Caco-2 (cell line): ENCODE measurements at regions not wholly inside any gene's neighbourhood (a gene's known extent, or its start where the extent isn't known, plus 50 kb on each side); places are given as distances from the start of the nearest gene placed in this dataset.

Experiments
- BruUV-seq: library from RNA; stranded (reverse); fragments of 400-500 nt; replicated peaks from 2 replicates; lab custom pipeline; 2021; lab: Mats Ljungman, UMichigan
- CTCF ChIA-PET: fragments of 300-600 bp; sonication (Branson Sonifier 250); formaldehyde crosslinking; loops from one replicate; lab custom pipeline; 2022; ENCODE audit warnings: antibody characterized with exemption; lab: Charles Lee
- POLR2A ChIA-PET: fragments of 300-600 bp; sonication (Branson Sonifier 250); formaldehyde crosslinking; loops from one replicate; lab custom pipeline; 2022; ENCODE audit warnings: antibody characterized with exemption; lab: Charles Lee
- DNase-seq, 2 experiments: peaks; one replicate each; pipeline versions ENCODE4 v3.0.0 to v3.0.0-alpha.2; 2020 to 2022
- H3K27me3 ChIP-seq: replicated peaks from 2 replicates; pipeline ENCODE4 v1.6.0; 2011; ENCODE audit warnings: low read length; ENCODE audit not compliant: control insufficient read depth, insufficient read depth
- H3K36me3 ChIP-seq: 2 replicates; pipeline ENCODE4 v1.5.1; 2011; ENCODE audit warnings: low read length; ENCODE audit not compliant: control insufficient read depth, insufficient read depth
- H3K4me1 ChIP-seq: fragments of 250-450 bp; sonication (Bioruptor Pico); 2 replicates; pipeline ENCODE4 v1.5.1; 2020; ENCODE audit warnings: mild to moderate bottlenecking
- H3K4me3 ChIP-seq: 2 replicates; pipeline ENCODE4 v1.5.1; 2011; ENCODE audit warnings: low read depth, mild to moderate bottlenecking, control low read depth, low read length
- H3K9me3 ChIP-seq: fragments of 250-450 bp; sonication (Bioruptor Pico); 2 replicates; pipeline ENCODE4 v1.5.1; 2020; ENCODE audit warnings: mild to moderate bottlenecking, moderate library complexity
- H3K27ac Mint-ChIP-seq: one replicate; pipeline ENCODE4 v1.8.0; 2022; ENCODE audit warnings: mixed read lengths; ENCODE audit not compliant: unreplicated experiment
- H3K27me3 Mint-ChIP-seq: one replicate; pipeline ENCODE4 v1.8.0; 2022; ENCODE audit warnings: mixed read lengths; ENCODE audit not compliant: insufficient read depth, unreplicated experiment
- H3K36me3 Mint-ChIP-seq: one replicate; pipeline ENCODE4 v1.8.0; 2022; ENCODE audit warnings: mild to moderate bottlenecking, mixed read lengths; ENCODE audit not compliant: insufficient read depth, unreplicated experiment
- H3K4me1 Mint-ChIP-seq: one replicate; pipeline ENCODE4 v1.8.0; 2022; ENCODE audit warnings: low read depth, mixed read lengths; ENCODE audit not compliant: unreplicated experiment
- H3K4me3 Mint-ChIP-seq: one replicate; pipeline ENCODE4 v1.8.0; 2022; ENCODE audit warnings: mild to moderate bottlenecking, moderate library complexity, mixed read lengths; ENCODE audit not compliant: unreplicated experiment
- H3K9me3 Mint-ChIP-seq: one replicate; pipeline ENCODE4 v1.8.0; 2022; ENCODE audit warnings: mixed read lengths; ENCODE audit not compliant: unreplicated experiment
- CTCF ChIP-seq, 2 experiments: fragments of 200-600 bp in 1 of 2; IDR thresholded peaks; 1 replicate in 1 of 2; 2 replicates in 1 of 2; pipeline versions ENCODE4 v1.5.1 to v1.8.0; 2011 to 2022; ENCODE audit warnings: antibody characterized with exemption in 1 of 2, control low read depth in 1 of 2, inconsistent platforms in 1 of 2, low read depth in 1 of 2, low read length in 1 of 2, mild to moderate bottlenecking in 1 of 2, moderate library complexity in 1 of 2; ENCODE audit not compliant: insufficient read depth in 1 of 2, severe bottlenecking in 1 of 2, unreplicated experiment in 1 of 2
- intact Hi-C: fragments of 100-400 bp; cut with micrococcal nuclease; formaldehyde crosslinking; loops from one replicate; pipeline ENCODE4 v1.10.0; 2022; ENCODE audit not compliant: unreplicated experiment

- H3K36me3 ChIP-seq, result no peaks in the 10 kb centered on the region
- POLR2A ChIA-PET, result no interaction called here
- H3K9me3 ChIP-seq, result no peaks in the 10 kb centered on the region
- CTCF ChIA-PET, result no interaction called here
- Mint-ChIP-seq H3K27me3 (no peaks in the 10 kb centered on the region), H3K27ac (no peak overlapping the region), H3K4me1 (no peaks in the 10 kb centered on the region), H3K9me3 (no peaks in the 10 kb centered on the region), H3K36me3 (no peaks in the 10 kb centered on the region), H3K4me3 (no peak overlapping the region)
- no peaks in the 10 kb centered on the region for H3K4me1 ChIP-seq
- no peak for TF ChIP-seq CTCF (IDR thresholded peaks at IDR 0.05; ENCODE audit: insufficient read depth in 1 of 2, low read depth in 1 of 2, low read length in 1 of 2, severe bottlenecking in 1 of 2, unreplicated experiment in 1 of 2)
- no TSS peak for BruUV-seq
- H3K4me3 ChIP-seq, result no peak overlapping the region
- DNase-seq, result no peak
- no peaks in the 10 kb centered on the region for H3K27me3 ChIP-seq
- intact Hi-C loops, result no loop called here
These were observed 581.2 kb upstream of the ADGRB3 start for GRCh38 chr6:68053805-68054373.

DNA sequence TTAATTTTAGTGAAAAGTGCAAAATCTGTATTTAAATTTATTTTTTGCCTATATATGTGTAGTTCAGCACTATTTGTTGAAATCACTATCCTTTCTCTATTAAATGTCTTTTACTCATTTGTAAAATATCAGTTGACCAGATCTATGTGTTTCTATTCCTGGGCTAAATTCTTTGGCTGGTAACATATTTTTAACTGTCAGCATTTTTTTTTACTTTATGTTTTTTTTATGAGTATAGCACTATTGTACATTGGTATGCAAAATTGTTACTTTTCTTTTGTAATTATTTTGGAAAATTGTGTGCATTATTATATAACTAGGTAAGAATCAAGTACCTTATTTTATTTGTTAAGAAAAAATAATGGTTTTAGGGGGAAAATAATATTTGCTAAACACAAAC, 582.8 kb upstream of the ADGRB3 start:
- H3K36me3 Mint-ChIP-seq, result no peaks in the 10 kb centered on the region
- POLR2A ChIA-PET, result no interaction called here
- no peaks in the 10 kb centered on the region for H3K27me3 ChIP-seq
- no peak for DNase-seq
- no peak overlapping the region for H3K4me3 Mint-ChIP-seq
- H3K9me3 ChIP-seq, result no peaks in the 10 kb centered on the region
- H3K36me3 ChIP-seq, result no peaks in the 10 kb centered on the region
- intact Hi-C loops, result no loop called here
- no peaks in the 10 kb centered on the region for H3K4me1 Mint-ChIP-seq
- no peak overlapping the region for H3K4me3 ChIP-seq
- no peak for TF ChIP-seq CTCF (IDR thresholded peaks at IDR 0.05; ENCODE audit: insufficient read depth in 1 of 2, low read depth in 1 of 2, low read length in 1 of 2, severe bottlenecking in 1 of 2, unreplicated experiment in 1 of 2)
- no peaks in the 10 kb centered on the region for H3K27me3 Mint-ChIP-seq
- BruUV-seq, result no TSS peak
- no peaks in the 10 kb centered on the region for H3K4me1 ChIP-seq
- no peak overlapping the region for H3K27ac Mint-ChIP-seq
- H3K9me3 Mint-ChIP-seq, result no peaks in the 10 kb centered on the region
- CTCF ChIA-PET, result no interaction called here

GRCh38 chr6:68049562-68049961, 585.5 kb upstream of the ADGRB3 start:
- DNase-seq, result no peak
- intact Hi-C loops, result no loop called here
- Mint-ChIP-seq H3K4me1 (no peaks in the 10 kb centered on the region), H3K36me3 (no peaks in the 10 kb centered on the region), H3K27me3 (no peaks in the 10 kb centered on the region), H3K9me3 (no peaks in the 10 kb centered on the region), H3K27ac (no peak overlapping the region), H3K4me3 (no peak overlapping the region)
- ChIA-PET CTCF (no interaction called here), POLR2A (no interaction called here)
- no peak for TF ChIP-seq CTCF (IDR thresholded peaks at IDR 0.05; ENCODE audit: insufficient read depth in 1 of 2, low read depth in 1 of 2, low read length in 1 of 2, severe bottlenecking in 1 of 2, unreplicated experiment in 1 of 2)
- BruUV-seq, result no TSS peak
- H3K9me3 ChIP-seq, result no peaks in the 10 kb centered on the region
- no peak overlapping the region for H3K4me3 ChIP-seq
- no peaks in the 10 kb centered on the region for H3K36me3 ChIP-seq
- no peaks in the 10 kb centered on the region for H3K27me3 ChIP-seq
- H3K4me1 ChIP-seq, result no peaks in the 10 kb centered on the region
